T-helper 1 cell treated with Interleukin-12 subunit alpha and Interleukin-12 subunit beta and Interleukin-4 antibody, amounts not matched to agents 30 ng/mL and 1 ng/mL, for 36 hours (primary cell): ENCODE measurements at regions not wholly inside any gene's neighbourhood (a gene's known extent, or its start where the extent isn't known, plus 50 kb on each side); places are given as distances from the start of the nearest gene placed in this dataset.

ENCODE experiments used
- intact Hi-C: fragments of 100-400 bp; cut with micrococcal nuclease; formaldehyde crosslinking; loops from one replicate; pipeline ENCODE4 v1.15.1; 2024

GRCh38 chr4:138028923-138029322 lies 213.2 kb downstream of the SLC7A11 start:
- intact Hi-C loops: no loop called here

DNA sequence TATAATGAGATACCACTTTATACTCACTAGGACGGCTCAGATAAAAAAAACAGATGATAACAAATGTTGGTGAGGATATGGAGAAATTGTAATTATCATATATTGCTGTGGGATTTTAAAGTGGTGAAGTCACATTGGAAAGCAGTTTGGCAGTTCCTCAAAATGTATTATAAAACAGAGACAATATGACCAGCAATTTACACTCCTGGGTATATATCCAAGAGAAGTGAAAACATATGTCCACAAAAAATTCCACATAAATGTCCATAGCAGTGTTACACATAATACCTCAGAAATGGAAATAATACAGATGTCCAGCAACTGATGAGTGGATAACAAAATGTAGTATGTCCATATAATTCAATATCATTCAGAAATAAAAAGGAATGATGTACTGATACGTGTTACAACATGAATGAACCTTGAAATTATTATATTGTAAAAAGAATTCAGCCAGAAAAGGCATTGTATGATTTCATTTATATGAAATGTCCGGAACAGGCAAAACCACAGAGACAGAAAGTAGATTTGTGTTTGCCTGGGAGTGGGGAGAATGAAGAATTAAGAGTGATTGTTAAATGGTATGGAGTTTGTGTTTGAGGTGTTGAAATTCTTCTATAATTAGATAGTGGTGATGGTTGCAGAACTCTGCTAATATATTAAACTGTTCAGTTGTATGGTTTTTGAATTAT lies 220.9 kb downstream of the SLC7A11 start:
- intact Hi-C loops: no loop called here

DNA sequence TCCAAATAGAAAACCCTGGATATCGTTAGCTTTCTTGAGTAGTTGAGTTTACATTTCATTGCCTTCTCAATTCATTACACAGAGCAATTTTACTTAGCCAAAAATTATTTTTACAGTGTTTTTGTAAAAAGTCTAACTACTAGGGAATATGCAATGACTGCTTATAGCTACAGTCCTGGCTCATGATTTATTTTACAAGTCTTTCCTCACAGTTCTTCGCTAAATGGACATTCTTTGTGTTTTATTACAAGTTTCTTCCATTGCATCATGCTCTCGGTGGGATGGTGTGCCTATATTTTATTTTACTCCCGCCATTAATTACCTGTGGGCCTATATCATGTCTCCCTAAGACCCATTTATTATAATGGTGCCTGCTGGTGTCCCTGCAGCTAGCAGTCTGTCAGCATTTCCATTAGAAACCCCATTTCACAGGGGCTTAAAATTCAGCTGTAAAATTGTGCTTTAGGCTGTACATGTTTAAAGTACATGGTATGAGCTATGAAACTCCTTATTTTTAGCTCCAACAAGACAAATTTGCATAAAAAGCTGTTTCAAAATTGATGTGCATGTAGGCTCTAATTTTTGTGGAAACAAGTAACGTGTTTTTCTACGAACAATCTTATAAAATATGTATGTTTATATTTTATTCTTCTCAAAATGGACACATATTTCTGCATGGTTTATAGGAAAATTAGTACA lies 227.4 kb downstream of the SLC7A11 start:
- intact Hi-C loops: no loop called here

DNA sequence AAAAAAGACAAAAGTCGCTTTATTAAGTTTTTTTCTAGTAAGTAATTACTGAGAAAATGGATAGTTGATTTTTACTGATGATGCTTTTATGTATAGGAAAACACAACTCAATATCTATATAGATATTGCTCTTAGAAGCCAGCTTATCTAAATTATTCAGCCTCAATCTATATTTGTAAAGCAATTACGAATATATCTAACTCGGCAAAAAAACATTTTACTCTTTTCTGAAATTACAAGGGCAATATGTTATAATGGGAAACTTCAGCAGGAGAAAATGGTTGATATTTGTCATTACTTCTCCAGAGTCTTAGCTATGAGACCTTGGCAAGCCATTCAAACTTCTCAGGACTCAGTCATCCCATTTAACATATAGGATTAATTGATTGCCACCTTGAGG lies 228.5 kb downstream of the SLC7A11 start:
- intact Hi-C loops: no loop called here

- intact Hi-C loops: no loop called here
These were observed 231.5 kb downstream of the SLC7A11 start for GRCh38 chr4:138010639-138011038.

- intact Hi-C loops: no loop called here
These were observed 234.6 kb downstream of the SLC7A11 start for GRCh38 chr4:138007572-138007971.

GRCh38 chr4:138005486-138005885 lies 236.7 kb downstream of the SLC7A11 start:
- intact Hi-C loops: no loop called here

- intact Hi-C loops: no loop called here
These were observed 238.9 kb downstream of the SLC7A11 start for GRCh38 chr4:138003248-138003647.

GRCh38 chr4:137998666-137999429 lies 243.3 kb downstream of the SLC7A11 start:
- intact Hi-C loops: loop anchor here (2.0 kb wide), 1 partner anchor 42 kb away; no protein-coding TSS in a partner anchor

DNA sequence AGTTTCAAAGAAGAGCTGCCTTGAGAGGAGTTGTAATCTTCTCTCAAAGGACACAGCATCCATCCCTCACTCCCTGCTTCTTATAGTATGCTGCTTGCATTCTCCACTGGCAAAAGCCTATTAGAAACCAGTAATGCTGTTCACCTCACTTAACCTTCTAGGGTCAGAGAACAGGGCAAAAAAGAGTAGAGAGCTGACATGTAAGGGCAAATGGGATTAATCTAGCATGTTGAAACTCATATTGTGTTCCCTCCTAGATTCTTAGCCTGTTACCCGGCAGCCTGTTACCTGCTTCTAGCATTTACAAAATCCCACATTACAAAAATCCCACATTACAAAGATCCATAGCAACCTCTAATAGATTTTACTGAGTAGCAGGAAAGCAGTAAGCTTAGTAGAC lies 244.7 kb downstream of the SLC7A11 start:
- intact Hi-C loops: no loop called here

GRCh38 chr4:137994853-137995252 lies 247.3 kb downstream of the SLC7A11 start:
- intact Hi-C loops: no loop called here

GRCh38 chr4:137993232-137993631 lies 248.9 kb downstream of the SLC7A11 start:
- intact Hi-C loops: no loop called here

DNA sequence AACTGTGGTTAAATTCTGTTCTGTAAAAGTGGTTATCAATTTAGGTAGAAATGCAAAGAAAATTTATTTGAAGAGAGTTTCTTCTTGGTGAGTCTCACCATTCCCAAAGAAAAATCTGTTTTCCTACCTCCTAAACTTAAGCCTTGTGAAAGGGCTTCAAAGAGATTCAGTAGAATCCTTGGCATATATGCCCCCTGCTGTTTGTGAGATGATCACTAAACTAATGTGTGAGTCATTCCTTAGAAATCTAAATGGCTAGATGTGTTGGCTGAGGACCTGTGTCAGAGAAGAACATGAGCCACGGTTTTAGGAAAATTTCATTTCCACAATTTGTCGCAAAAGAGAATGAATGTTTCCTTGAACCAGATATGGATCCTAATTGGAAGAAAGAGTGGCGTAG lies 260.9 kb downstream of the SLC7A11 start:
- intact Hi-C loops: no loop called here

- intact Hi-C loops: no loop called here
These were observed 261.5 kb downstream of the SLC7A11 start for GRCh38 chr4:137980641-137981040.

- intact Hi-C loops: no loop called here
These were observed 262.2 kb downstream of the SLC7A11 start for GRCh38 chr4:137979938-137980337.

- intact Hi-C loops: no loop called here
These were observed 273.0 kb downstream of the SLC7A11 start for GRCh38 chr4:137968956-137969678.

GRCh38 chr4:137967480-137968190 lies 274.5 kb downstream of the SLC7A11 start:
- intact Hi-C loops: no loop called here

GRCh38 chr4:137966504-137966903 lies 275.6 kb downstream of the SLC7A11 start:
- intact Hi-C loops: no loop called here

- intact Hi-C loops: no loop called here
These were observed 281.1 kb downstream of the SLC7A11 start for GRCh38 chr4:137961051-137961438.

GRCh38 chr4:137960371-137961050 lies 281.6 kb downstream of the SLC7A11 start:
- intact Hi-C loops: no loop called here
